Hepatocyte (in vitro differentiated cells): ENCODE measurements at regions not wholly inside any gene's neighbourhood (a gene's known extent, or its start where the extent isn't known, plus 50 kb on each side); places are given as distances from the start of the nearest gene placed in this dataset.
"Not testable (repeated sequence)": the region's sequence is repeated elsewhere in the genome, so short reads cannot be mapped to it uniquely, and the experiment has no call there.

ENCODE experiments used
- DNase-seq: peaks from one replicate; pipeline ENCODE4 v3.0.0-alpha.2; 2016; ENCODE audit warnings: low spot score
- H2AFZ ChIP-seq: fragments of 200-600 bp; sonication (generic); 2 replicates; pipeline ENCODE4 v1.6.0; 2016; ENCODE audit warnings: antibody characterized with exemption, mild to moderate bottlenecking
- H3K27ac ChIP-seq: fragments of 200-600 bp; sonication (generic); 2 replicates; pipeline ENCODE4 v1.5.1; 2016; ENCODE audit warnings: mild to moderate bottlenecking
- H3K27me3 ChIP-seq: fragments of 200-600 bp; sonication (generic); 2 replicates; pipeline ENCODE4 v1.6.1; 2016
- H3K36me3 ChIP-seq: fragments of 200-600 bp; sonication (generic); replicated peaks from 2 replicates; pipeline ENCODE4 v1.5.1; 2016; ENCODE audit warnings: low read depth; ENCODE audit not compliant: insufficient read depth
- H3K4me1 ChIP-seq: fragments of 200-600 bp; sonication (generic); 2 replicates; pipeline ENCODE4 v1.5.1; 2016; ENCODE audit warnings: mild to moderate bottlenecking, moderate library complexity; ENCODE audit not compliant: insufficient read depth
- H3K4me2 ChIP-seq: fragments of 200-600 bp; sonication (generic); 2 replicates; pipeline ENCODE4 v1.6.0; 2016
- H3K4me3 ChIP-seq: fragments of 200-600 bp; sonication (generic); 2 replicates; pipeline ENCODE4 v1.5.1; 2016; ENCODE audit warnings: mild to moderate bottlenecking
- H3K79me2 ChIP-seq: fragments of 200-600 bp; sonication (generic); 2 replicates; pipeline ENCODE4 v1.6.0; 2017; ENCODE audit warnings: mild to moderate bottlenecking
- H3K9me2 ChIP-seq: fragments of 200-600 bp; sonication (generic); replicated peaks from 2 replicates; pipeline ENCODE4 v1.6.0; 2017; ENCODE audit warnings: mild to moderate bottlenecking; ENCODE audit not compliant: insufficient read depth
- H3K9me3 ChIP-seq: fragments of 200-600 bp; sonication (generic); 2 replicates; pipeline ENCODE4 v1.5.1; 2016; ENCODE audit warnings: low read depth, mild to moderate bottlenecking
- H4K20me1 ChIP-seq: fragments of 200-600 bp; sonication (generic); 2 replicates; pipeline ENCODE4 v1.6.0; 2016; ENCODE audit warnings: mild to moderate bottlenecking; ENCODE audit not compliant: insufficient read depth, poor library complexity, severe bottlenecking
- WGBS: methylation state at CpG from one replicate; pipeline ENCODE4 v1.1.6; 2016; ENCODE audit warnings: low lambda C conversion rate; ENCODE audit errors: missing lambda C conversion rate; 5-methylcytosine and 5-hydroxymethylcytosine counted together

DNA sequence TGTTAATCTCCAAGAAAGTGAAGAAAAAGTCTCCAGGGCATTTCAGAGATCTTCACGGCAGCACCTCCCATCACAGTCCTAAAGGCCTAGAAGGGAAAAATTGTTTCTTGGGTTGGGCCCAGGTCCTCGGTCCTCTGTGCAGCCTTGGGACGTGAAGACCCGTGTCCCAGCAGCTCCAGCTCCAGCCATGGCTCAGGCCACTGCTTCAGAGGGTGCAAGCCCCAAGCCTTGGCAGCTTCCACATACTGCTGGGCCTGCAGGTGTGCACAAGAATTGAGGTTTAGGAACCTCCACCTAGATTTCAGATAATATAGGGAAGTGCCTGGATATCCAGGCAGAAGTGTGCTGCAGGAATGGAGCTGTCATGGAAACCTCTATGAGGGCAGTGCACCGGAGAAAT lies 176.2 kb upstream of the ZNF322 start:
- not testable (repeated sequence) for H2AFZ ChIP-seq, H3K27me3 ChIP-seq, H3K4me2 ChIP-seq, H3K4me1 ChIP-seq, H3K9me3 ChIP-seq, H3K27ac ChIP-seq, H3K79me2 ChIP-seq, H4K20me1 ChIP-seq, DNase-seq, H3K36me3 ChIP-seq, H3K9me2 ChIP-seq, H3K4me3 ChIP-seq
- 77% methylated on average over 5 of the region's 5 CpGs for WGBS

DNA sequence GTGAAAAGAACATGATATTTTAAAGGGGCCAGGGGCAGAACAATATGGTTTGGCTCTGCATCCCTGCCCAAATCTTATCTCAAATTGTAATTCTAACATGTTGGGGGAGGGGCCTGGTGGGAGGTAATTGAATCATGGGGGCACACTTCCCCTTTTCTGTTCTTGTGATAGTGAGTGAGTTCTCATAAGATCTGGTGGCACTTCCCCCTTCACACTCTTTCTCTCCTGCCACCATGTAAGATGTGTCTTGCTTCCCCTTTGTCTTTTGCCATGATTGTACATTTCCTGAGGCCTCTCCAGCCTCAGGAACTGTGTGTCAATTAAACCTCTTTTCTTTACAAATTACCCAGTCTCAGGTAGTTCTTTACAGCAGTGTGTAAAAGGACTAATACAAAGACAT lies 177.1 kb upstream of the ZNF322 start:
- H3K4me1 ChIP-seq, H3K4me2 ChIP-seq, H3K9me3 ChIP-seq, H3K79me2 ChIP-seq, H4K20me1 ChIP-seq, H3K27me3 ChIP-seq, H3K4me3 ChIP-seq, H2AFZ ChIP-seq, H3K36me3 ChIP-seq, H3K9me2 ChIP-seq, H3K27ac ChIP-seq, DNase-seq: not testable (repeated sequence)

DNA sequence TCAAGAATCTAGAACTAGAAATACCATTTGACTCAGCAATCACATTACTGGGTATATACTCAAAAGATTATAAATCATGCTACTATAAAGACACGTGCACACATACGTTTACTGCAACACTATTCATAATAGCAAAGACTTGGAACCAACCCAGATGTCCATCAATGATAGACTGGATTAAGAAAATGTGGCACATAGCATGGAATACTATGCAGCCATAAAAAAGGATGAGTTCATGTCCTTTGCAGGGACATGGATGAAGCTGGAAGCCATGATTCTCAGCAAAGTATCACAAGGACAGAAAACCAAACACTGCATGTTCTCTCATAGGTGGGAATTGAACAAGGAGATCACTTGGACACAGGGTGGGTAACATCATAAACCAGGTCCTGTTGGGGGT lies 185.3 kb upstream of the ZNF322 start:
- 93% methylated on average over 2 of the region's 2 CpGs for WGBS
- H3K36me3 ChIP-seq, H4K20me1 ChIP-seq: not testable (repeated sequence)

DNA sequence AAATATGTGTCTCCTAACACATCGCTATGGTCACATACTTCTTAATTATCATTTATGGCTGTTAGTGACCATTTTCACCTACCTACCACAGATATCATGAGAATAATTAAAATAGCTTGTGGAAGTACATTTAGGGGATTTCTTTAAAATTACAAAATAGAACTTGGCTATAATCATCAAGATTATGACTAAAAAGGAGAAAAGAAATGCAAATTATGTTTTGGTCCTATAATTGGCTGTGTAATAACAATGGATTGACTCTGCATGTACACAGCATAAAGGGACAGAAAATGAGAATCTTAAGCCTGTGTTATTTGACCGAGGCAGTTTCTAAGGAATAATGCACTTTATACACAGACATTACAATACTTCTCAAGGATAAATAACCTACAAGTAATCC lies 197.7 kb upstream of the ZNF322 start:
- H3K9me2 ChIP-seq, H2AFZ ChIP-seq, H3K4me2 ChIP-seq, H3K79me2 ChIP-seq, H3K4me3 ChIP-seq, H3K4me1 ChIP-seq, H4K20me1 ChIP-seq, DNase-seq, H3K27ac ChIP-seq, H3K27me3 ChIP-seq, H3K9me3 ChIP-seq, H3K36me3 ChIP-seq: not testable (repeated sequence)
- 0% methylated on average over 1 of the region's 2 CpGs for WGBS

More for the DNA sequence above, 185.3 kb upstream of the ZNF322 start:
- H2AFZ ChIP-seq, H3K4me1 ChIP-seq, H3K9me2 ChIP-seq, H3K27ac ChIP-seq, H3K27me3 ChIP-seq, H3K4me2 ChIP-seq, H3K79me2 ChIP-seq, H3K4me3 ChIP-seq, H3K9me3 ChIP-seq, DNase-seq: not testable (repeated sequence)

DNA sequence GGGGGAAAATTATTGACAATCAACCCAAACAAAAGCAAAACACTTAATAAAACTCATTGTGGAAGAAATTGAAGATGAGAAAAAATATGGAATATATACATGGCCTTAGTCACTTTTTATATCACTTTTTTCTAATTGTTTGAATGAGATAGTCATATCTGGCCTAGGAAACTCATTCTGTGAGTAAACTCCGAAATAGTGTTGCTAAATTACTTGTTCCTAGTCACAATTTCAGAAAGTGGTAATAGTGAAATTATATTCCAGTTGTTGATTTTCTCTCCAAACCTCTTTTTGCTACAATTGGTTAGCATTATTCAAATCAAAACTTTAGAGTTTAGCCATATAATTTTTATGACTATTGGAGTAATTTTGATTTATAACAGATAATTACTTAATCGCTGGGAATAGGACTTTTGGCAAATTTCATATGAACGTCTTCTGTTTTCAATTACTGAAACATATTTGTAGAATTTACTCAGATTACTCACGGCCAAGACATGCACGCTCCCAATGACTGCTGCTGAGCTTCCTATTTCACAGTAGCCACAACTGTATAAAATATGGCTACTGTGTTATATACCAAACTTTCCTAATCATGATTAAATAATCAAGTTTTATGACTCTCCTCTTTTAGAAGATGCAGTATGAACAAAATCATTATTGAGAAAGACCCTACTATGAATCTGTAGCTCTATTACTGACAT lies 199.7 kb upstream of the ZNF322 start:
- not testable (repeated sequence) for H3K27ac ChIP-seq, H3K4me2 ChIP-seq, H3K79me2 ChIP-seq, H3K9me2 ChIP-seq, H2AFZ ChIP-seq, H3K4me1 ChIP-seq, H3K36me3 ChIP-seq, H4K20me1 ChIP-seq, DNase-seq, H3K4me3 ChIP-seq, H3K9me3 ChIP-seq, H3K27me3 ChIP-seq
- WGBS = 95% methylated on average over 3 of the region's 5 CpGs

DNA sequence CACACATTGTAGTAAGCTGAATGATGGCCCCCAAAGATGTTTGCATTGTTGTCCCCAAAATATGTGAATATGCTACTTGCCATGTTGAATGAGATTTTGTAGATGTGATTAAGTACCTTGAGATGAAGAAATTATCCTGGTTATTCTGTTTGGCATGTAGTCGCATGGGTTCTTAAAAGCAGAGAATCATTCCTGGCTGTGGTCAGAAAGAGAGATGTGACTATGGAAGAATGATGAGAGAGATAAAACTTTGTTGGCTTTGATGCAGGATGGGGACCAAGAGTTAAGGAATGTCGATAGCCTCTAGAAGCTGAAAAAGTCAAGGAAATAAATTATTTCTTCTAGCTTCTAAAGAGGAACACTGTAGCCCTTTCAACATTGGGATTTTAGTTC lies 200.2 kb upstream of the ZNF322 start:
- H2AFZ ChIP-seq, DNase-seq, H3K79me2 ChIP-seq, H3K27me3 ChIP-seq, H3K4me2 ChIP-seq, H3K4me3 ChIP-seq, H4K20me1 ChIP-seq, H3K4me1 ChIP-seq, H3K9me3 ChIP-seq, H3K36me3 ChIP-seq, H3K9me2 ChIP-seq, H3K27ac ChIP-seq: not testable (repeated sequence)
- WGBS = 89% methylated on average over 2 of the region's 2 CpGs

DNA sequence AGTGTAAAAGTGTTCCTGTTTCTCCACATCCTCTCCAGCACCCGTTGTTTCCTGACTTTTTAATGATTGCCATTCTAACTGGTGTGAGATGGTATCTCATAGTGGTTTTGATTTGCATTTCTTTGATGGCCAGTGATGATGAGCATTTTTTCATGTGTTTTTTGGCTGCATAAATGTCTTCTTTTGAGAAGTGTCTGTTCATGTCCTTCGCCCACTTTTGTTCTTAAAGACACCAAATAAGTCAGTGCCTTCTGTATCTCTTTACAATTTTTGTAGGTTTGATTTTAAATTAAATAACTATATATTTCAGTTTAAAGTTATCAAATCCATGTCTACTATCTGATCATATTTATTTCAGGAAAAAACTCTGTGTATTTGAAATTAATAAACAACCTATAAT lies 202.4 kb upstream of the ZNF322 start:
- 63% methylated on average over 2 of the region's 2 CpGs for WGBS
- not testable (repeated sequence) for H2AFZ ChIP-seq, H3K4me3 ChIP-seq, H3K27ac ChIP-seq, H3K4me1 ChIP-seq, H3K79me2 ChIP-seq, H3K9me2 ChIP-seq, H3K4me2 ChIP-seq, H3K9me3 ChIP-seq, H3K27me3 ChIP-seq, H4K20me1 ChIP-seq, DNase-seq, H3K36me3 ChIP-seq

DNA sequence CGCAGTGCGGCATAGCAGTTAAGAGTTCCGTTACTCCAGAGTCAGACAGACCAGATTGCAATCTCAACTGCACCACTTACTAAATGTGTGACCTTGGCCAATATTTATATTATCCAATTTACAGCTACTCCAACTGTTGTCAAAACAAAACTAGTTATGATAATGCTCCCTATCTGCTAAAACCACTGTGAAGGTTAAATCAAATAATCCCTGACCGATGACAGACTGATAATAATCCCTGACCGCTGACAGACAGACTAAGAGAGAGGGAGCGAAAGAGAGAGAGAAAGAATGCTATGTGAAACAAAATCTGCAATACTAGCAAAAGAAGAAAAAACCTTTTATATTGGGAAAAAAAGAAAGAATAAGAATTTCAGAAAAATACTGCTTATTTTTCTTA lies 204.1 kb upstream of the ZNF322 start:
- DNase-seq, H3K4me3 ChIP-seq, H2AFZ ChIP-seq, H3K27me3 ChIP-seq, H3K4me2 ChIP-seq, H3K9me2 ChIP-seq, H3K4me1 ChIP-seq, H3K27ac ChIP-seq, H3K79me2 ChIP-seq, H4K20me1 ChIP-seq, H3K9me3 ChIP-seq, H3K36me3 ChIP-seq: not testable (repeated sequence)
- WGBS = 93% methylated on average over 6 of the region's 6 CpGs

DNA sequence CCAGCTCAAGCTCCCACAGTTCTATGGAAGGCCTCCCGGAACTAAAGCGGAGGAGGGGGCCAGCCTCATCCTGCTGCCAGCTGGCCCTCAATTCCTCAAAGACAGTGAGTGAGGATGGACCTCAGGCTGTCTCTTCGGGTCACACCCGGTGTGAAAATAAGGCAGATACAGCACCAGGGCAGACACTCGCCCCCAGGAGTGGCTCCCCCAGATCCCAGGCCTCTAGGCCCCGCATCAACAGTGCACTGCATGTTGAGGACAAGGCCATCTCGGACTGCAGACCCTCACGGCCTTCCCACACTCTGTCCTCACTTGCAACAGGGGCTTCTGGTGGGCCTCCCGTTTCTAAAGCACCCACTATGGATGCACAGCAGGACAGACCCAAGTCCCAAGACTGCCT lies 239.2 kb upstream of the ZNF322 start:
- H2AFZ ChIP-seq, H3K36me3 ChIP-seq, H3K79me2 ChIP-seq, H3K27ac ChIP-seq, H4K20me1 ChIP-seq, H3K4me2 ChIP-seq, H3K9me3 ChIP-seq, H3K4me3 ChIP-seq, H3K27me3 ChIP-seq, DNase-seq, H3K4me1 ChIP-seq, H3K9me2 ChIP-seq: not testable (repeated sequence)
- WGBS = 90% methylated on average over 9 of the region's 9 CpGs
